ENCODE measurements at regions not wholly inside any gene's neighbourhood (a gene's known extent, or its start where the extent isn't known, plus 50 kb on each side); places are given as distances from the start of the nearest gene placed in this dataset.

DNA sequence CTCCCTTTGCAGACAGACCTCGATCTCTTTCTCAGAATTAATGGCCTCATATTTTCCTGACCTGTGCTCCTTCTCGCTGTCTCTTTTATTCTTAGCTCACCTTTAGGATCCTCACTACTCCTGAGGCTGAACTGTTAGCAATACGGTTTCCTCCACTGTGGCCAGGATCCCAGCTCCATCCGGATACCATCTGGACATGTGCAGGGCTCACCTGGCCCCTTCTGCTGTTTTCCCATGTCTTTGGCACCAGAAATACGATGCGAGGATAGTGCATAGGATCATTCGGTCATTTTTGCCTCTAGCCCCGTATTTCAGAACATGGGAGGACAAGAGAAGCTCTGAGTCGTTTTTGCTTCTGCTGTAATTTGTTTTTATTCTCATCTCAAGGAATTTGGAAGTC, 108.5 kb upstream of the KIF26B start:
- Mint-ChIP-seq H3K4me3 (no peak overlapping the region), H3K36me3 (ENCODE audit: low read depth) (peaks cover 4% of the 10 kb centered on the region), H3K27me3 (ENCODE audit: low read depth) (no peaks in the 10 kb centered on the region), H3K9me3 (no peaks in the 10 kb centered on the region), H3K4me1 (no peaks in the 10 kb centered on the region), H3K27ac (peak overlapping the region in 1 of 3 experiments; percentile 55)
- no peak for TF ChIP-seq CTCF (IDR thresholded peaks at IDR 0.05; ENCODE audit: unreplicated experiment in 3 of 3)

GRCh38 chr1:245045087-245045881, 109.5 kb upstream of the KIF26B start:
- Mint-ChIP-seq H3K4me1 (no peaks in the 10 kb centered on the region), H3K27ac (no peak overlapping the region), H3K4me3 (no peak overlapping the region), H3K27me3 (ENCODE audit: low read depth) (no peaks in the 10 kb centered on the region), H3K36me3 (ENCODE audit: low read depth) (peaks cover 4% of the 10 kb centered on the region), H3K9me3 (no peaks in the 10 kb centered on the region)
- no peak for TF ChIP-seq CTCF (IDR thresholded peaks at IDR 0.05; ENCODE audit: unreplicated experiment in 3 of 3)

DNA sequence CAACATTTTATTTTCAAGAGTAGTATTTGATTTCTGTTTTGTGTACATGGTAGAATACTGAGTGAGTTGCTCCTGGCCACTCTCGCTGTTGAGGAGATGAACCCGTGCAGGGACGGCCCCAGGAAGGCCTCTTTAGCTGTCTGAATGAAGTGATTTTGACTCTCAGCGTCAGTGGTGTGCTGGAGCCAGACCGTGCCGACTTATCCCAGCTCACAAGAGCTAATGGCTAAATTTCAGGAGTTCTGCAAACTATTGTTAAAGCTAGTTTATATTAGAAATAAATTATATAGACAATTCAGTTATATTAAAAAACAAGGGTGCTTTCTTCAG, 111.2 kb upstream of the KIF26B start:
- Mint-ChIP-seq H3K36me3 (ENCODE audit: low read depth) (peaks cover 6% of the 10 kb centered on the region), H3K9me3 (peaks cover 3% of the 10 kb centered on the region), H3K27me3 (ENCODE audit: low read depth) (no peaks in the 10 kb centered on the region), H3K4me1 (no peaks in the 10 kb centered on the region), H3K4me3 (no peak overlapping the region), H3K27ac (no peak overlapping the region)
- no peak for TF ChIP-seq CTCF (IDR thresholded peaks at IDR 0.05; ENCODE audit: unreplicated experiment in 3 of 3)

DNA sequence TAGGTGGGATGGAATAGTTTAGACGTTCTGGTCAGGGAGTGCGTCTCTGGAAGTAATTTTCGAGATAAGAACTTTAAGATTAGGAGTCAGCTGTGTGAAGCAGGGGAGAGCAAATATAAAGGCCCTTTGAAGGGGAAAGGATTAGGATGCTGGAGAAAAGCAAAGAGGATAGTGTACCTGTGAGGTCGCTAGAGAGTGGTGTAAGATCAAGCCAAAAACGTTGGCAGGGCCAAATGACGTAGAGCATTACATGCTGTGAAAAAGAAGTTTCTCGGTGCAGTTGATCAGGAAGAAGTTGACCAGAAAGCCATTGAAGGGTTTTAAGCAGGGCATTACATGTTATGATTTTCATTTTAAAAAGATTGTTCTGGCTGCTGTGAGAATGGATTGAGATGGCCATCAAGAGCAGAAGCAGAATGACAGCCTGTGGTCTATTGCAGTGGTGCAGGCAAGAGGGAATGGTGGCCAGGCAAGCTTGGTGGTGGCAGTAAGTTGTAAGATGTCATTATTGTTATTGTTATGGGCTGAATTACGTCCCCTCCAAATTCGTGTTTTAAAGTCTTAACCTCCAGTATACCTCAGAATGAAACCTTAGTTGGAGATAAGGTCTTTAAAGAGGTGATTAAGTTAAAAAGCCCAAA, 113.6 kb upstream of the KIF26B start:
- H3K27ac Mint-ChIP-seq, result no peak overlapping the region
- H3K27me3 Mint-ChIP-seq (ENCODE audit: low read depth), result no peaks in the 10 kb centered on the region
- peaks cover 15% of the 10 kb centered on the region for H3K36me3 Mint-ChIP-seq (ENCODE audit: low read depth)
- peaks cover 5% of the 10 kb centered on the region for H3K9me3 Mint-ChIP-seq
- no peak for TF ChIP-seq CTCF (IDR thresholded peaks at IDR 0.05; ENCODE audit: unreplicated experiment in 3 of 3)
- no peak overlapping the region for H3K4me3 Mint-ChIP-seq
- no peaks in the 10 kb centered on the region for H3K4me1 Mint-ChIP-seq

GRCh38 chr1:245039196-245039595, 115.6 kb upstream of the KIF26B start:
- Mint-ChIP-seq H3K9me3 (peaks cover 5% of the 10 kb centered on the region), H3K36me3 (ENCODE audit: low read depth) (peaks cover 15% of the 10 kb centered on the region), H3K27me3 (ENCODE audit: low read depth) (no peaks in the 10 kb centered on the region), H3K4me3 (no peak overlapping the region), H3K27ac (no peak overlapping the region), H3K4me1 (no peaks in the 10 kb centered on the region)
- TF ChIP-seq CTCF (IDR thresholded peaks at IDR 0.05; ENCODE audit: unreplicated experiment in 3 of 3), result no peak

DNA sequence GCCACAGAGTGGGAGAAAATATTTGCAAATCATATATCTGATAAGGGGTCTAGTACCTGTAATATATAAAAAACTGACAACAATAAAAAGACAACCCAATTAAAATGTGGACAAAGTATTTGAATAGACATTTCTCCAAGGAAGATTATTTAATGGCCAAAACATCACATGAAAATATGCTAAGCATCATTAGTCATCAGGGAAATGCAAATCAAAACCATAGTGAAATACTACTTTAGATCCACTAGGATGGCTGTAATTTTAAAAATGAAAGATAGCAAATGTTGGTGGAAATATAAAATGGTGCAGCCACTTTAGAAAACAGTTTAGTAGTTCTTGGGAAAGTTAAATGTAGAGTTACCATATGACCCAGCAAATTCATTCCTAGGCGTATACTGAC, 118.7 kb upstream of the KIF26B start:
- TF ChIP-seq CTCF (IDR thresholded peaks at IDR 0.05; ENCODE audit: unreplicated experiment in 3 of 3), result no peak
- H3K4me3 Mint-ChIP-seq, result no peak overlapping the region
- H3K9me3 Mint-ChIP-seq, result peaks cover 5% of the 10 kb centered on the region
- no peaks in the 10 kb centered on the region for H3K4me1 Mint-ChIP-seq
- H3K36me3 Mint-ChIP-seq (ENCODE audit: low read depth), result peaks cover 15% of the 10 kb centered on the region
- H3K27me3 Mint-ChIP-seq (ENCODE audit: low read depth), result no peaks in the 10 kb centered on the region
- H3K27ac Mint-ChIP-seq, result no peak overlapping the region

Data from nephron (organoid).